T-cell (primary cell): ENCODE measurements at regions not wholly inside any gene's neighbourhood (a gene's known extent, or its start where the extent isn't known, plus 50 kb on each side); places are given as distances from the start of the nearest gene placed in this dataset.
"Not testable (repeated sequence)": the region's sequence is repeated elsewhere in the genome, so short reads cannot be mapped to it uniquely, and the experiment has no call there.

Experiments used
- ATAC-seq, 4 experiments: fragments of 200-7000 bp in 3 of 4; fragments of 150-1000 bp in 1 of 4; cut with Tn5 transposase; replicated peaks in 1 of 4; 1 replicate in 3 of 4; 2 replicates in 1 of 4; pipeline ENCODE4 v1.10.0; 2021; ENCODE audit warnings: moderate library complexity in 3 of 4, mild to moderate bottlenecking in 2 of 4, moderate number of reproducible peaks in 1 of 4
- CTCF ChIA-PET, 2 donors: fragments of 300-600 bp; sonication (Branson Sonifier 250); formaldehyde crosslinking; loops; one replicate each; lab custom pipeline; 2022; ENCODE audit warnings: antibody characterized with exemption in 2 of 2; lab: Charles Lee
- POLR2A ChIA-PET, 2 donors: fragments of 300-600 bp; sonication (Branson Sonifier 250); formaldehyde crosslinking; loops; one replicate each; lab custom pipeline; 2022; ENCODE audit warnings: antibody characterized with exemption in 2 of 2; lab: Charles Lee
- DNase-seq, 35 experiments: peaks; one replicate each; pipeline versions ENCODE4 v3.0.0 to v3.0.0-alpha.2; 2013 to 2023
- H3K27ac ChIP-seq: one replicate; pipeline ENCODE4 v1.5.1; 2013; ENCODE audit warnings: low read length
- H3K27me3 ChIP-seq, 2 experiments: replicated peaks in 1 of 2; 1 replicate in 1 of 2; 2 replicates in 1 of 2; pipeline versions ENCODE4 v1.6.1 to v1.7.0; 2013; ENCODE audit warnings: low read length in 1 of 2, mixed read lengths in 1 of 2; ENCODE audit not compliant: control insufficient read depth in 2 of 2, insufficient read depth in 2 of 2; ENCODE audit errors: extremely low read depth in 1 of 2
- H3K36me3 ChIP-seq, 2 donors: 1 replicate in 1 of 2; 2 replicates in 1 of 2; pipeline versions ENCODE4 v1.6.1 to v1.7.0; 2013; ENCODE audit warnings: low read length in 1 of 2; ENCODE audit not compliant: control insufficient read depth in 2 of 2, insufficient read depth in 1 of 2; ENCODE audit errors: extremely low read depth in 1 of 2
- H3K4me1 ChIP-seq, 2 experiments: 1 replicate in 1 of 2; 2 replicates in 1 of 2; pipeline versions ENCODE4 v1.6.1 to v1.7.0; 2013; ENCODE audit warnings: low read length in 2 of 2, mixed read lengths in 1 of 2; ENCODE audit not compliant: insufficient read depth in 2 of 2, control insufficient read depth in 1 of 2; ENCODE audit errors: extremely low read depth in 1 of 2
- H3K4me3 ChIP-seq, 2 donors: 1 replicate in 1 of 2; 2 replicates in 1 of 2; pipeline versions ENCODE4 v1.5.1 to v1.7.0; 2013; ENCODE audit warnings: mild to moderate bottlenecking in 2 of 2, low read length in 1 of 2, moderate library complexity in 1 of 2; ENCODE audit not compliant: control insufficient read depth in 1 of 2; ENCODE audit errors: extremely low read depth in 1 of 2
- H3K9me3 ChIP-seq: 2 replicates; pipeline ENCODE4 v1.7.0; 2013
- H3K27ac Mint-ChIP-seq, 2 donors: one replicate each; pipeline ENCODE4 v1.8.0; 2020 to 2021; ENCODE audit warnings: mild to moderate bottlenecking in 2 of 2, mixed read lengths in 2 of 2
- H3K27me3 Mint-ChIP-seq, 2 donors: one replicate each; pipeline ENCODE4 v1.8.0; 2021 to 2022; ENCODE audit warnings: mixed read lengths in 2 of 2
- H3K36me3 Mint-ChIP-seq: one replicate; pipeline ENCODE4 v1.8.0; 2021; ENCODE audit warnings: mixed read lengths
- H3K4me1 Mint-ChIP-seq, 3 donors: one replicate each; pipeline ENCODE4 v1.8.0; 2020 to 2022; ENCODE audit warnings: mixed read lengths in 3 of 3, mild to moderate bottlenecking in 1 of 3
- H3K4me3 Mint-ChIP-seq, 3 donors: one replicate each; pipeline ENCODE4 v1.8.0; 2020 to 2022; ENCODE audit warnings: mild to moderate bottlenecking in 3 of 3, mixed read lengths in 3 of 3, moderate library complexity in 3 of 3
- H3K9me3 Mint-ChIP-seq, 3 donors: one replicate each; pipeline ENCODE4 v1.8.0; 2020 to 2022; ENCODE audit warnings: mixed read lengths in 3 of 3
- WGBS: methylation state at CpG from one replicate; pipeline ENCODE4 v1.1.5; 2013; ENCODE audit warnings: missing lambda C conversion rate; ENCODE audit not compliant: insufficient coverage; 5-methylcytosine and 5-hydroxymethylcytosine counted together

GRCh38 chr1:30366911-30367310 lies 356.5 kb downstream of the MATN1 start:
- Mint-ChIP-seq H3K36me3 (no peaks in the 10 kb centered on the region), H3K27me3 (peaks cover 24 to 26% of the 10 kb centered on the region in 2 donors), H3K4me3 (no peak overlapping the region), H3K27ac (no peak overlapping the region), H3K9me3 (no peaks in the 10 kb centered on the region), H3K4me1 (no peaks in the 10 kb centered on the region)
- Histone ChIP-seq H3K27me3 (peaks cover 2% of the 10 kb centered on the region in 2 experiments), H3K9me3 (no peaks in the 10 kb centered on the region), H3K4me3 (no peak overlapping the region), H3K36me3 (no peaks in the 10 kb centered on the region), H3K27ac (no peak overlapping the region), H3K4me1 (no peaks in the 10 kb centered on the region)
- ATAC-seq (no peak), DNase-seq (no peak)
- CTCF ChIA-PET, result no interaction called here
- WGBS, result 83% methylated on average over 2 of the region's 5 CpGs
- POLR2A ChIA-PET, result no interaction called here

DNA sequence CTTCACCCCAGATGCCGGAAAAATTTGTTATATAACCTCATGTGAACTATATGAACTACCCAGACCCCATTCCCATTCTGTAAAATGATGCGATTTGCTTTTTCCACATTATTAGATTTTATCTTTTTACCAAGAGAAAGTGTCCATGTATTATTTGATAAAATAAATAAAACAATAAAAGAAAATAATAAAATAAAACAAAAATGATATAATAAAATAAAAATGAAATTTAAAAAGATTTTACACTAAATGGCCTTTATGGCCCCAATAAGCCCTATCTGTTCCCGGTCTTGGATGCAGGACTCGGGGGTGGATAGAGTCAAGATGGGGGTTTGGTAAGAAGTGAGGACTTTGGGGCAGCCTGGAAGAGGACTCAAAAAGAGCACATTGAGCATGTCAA lies 357.2 kb downstream of the MATN1 start:
- H3K27me3 Mint-ChIP-seq, result peaks cover 25% of the 10 kb centered on the region in 2 donors
- no peaks in the 10 kb centered on the region for H3K9me3 Mint-ChIP-seq
- no peak for DNase-seq
- ChIA-PET CTCF (no interaction called here), POLR2A (no interaction called here)
- no peak overlapping the region for H3K4me3 Mint-ChIP-seq
- no peaks in the 10 kb centered on the region for H3K36me3 ChIP-seq
- H3K27me3 ChIP-seq, result peaks cover 2 to 3% of the 10 kb centered on the region in 2 experiments
- H3K4me3 ChIP-seq, result no peak overlapping the region
- H3K9me3 ChIP-seq, result no peaks in the 10 kb centered on the region
- H3K36me3 Mint-ChIP-seq, result no peaks in the 10 kb centered on the region
- H3K27ac ChIP-seq, result no peak overlapping the region
- no peaks in the 10 kb centered on the region for H3K4me1 ChIP-seq
- no peak overlapping the region for H3K27ac Mint-ChIP-seq
- WGBS, result no CpG with 5 or more reads among the region's 4 CpGs
- no peaks in the 10 kb centered on the region for H3K4me1 Mint-ChIP-seq
- no peak for ATAC-seq

GRCh38 chr1:30365596-30365995 lies 357.8 kb downstream of the MATN1 start:
- Histone ChIP-seq H3K27ac (no peak overlapping the region), H3K27me3 (peaks cover 2 to 5% of the 10 kb centered on the region in 2 experiments), H3K4me1 (no peaks in the 10 kb centered on the region), H3K4me3 (no peak overlapping the region), H3K9me3 (no peaks in the 10 kb centered on the region), H3K36me3 (no peaks in the 10 kb centered on the region)
- DNase-seq (no peak), ATAC-seq (no peak)
- peaks cover 21 to 26% of the 10 kb centered on the region in 2 donors for H3K27me3 Mint-ChIP-seq
- no peak overlapping the region for H3K4me3 Mint-ChIP-seq
- no peaks in the 10 kb centered on the region for H3K4me1 Mint-ChIP-seq
- H3K36me3 Mint-ChIP-seq, result no peaks in the 10 kb centered on the region
- no peaks in the 10 kb centered on the region for H3K9me3 Mint-ChIP-seq
- ChIA-PET CTCF (interaction anchor here in 1 of 2 donors (0.7 kb wide), 1 partner anchor 15 kb away, joined by 5 read pairs; no protein-coding TSS in a partner anchor), POLR2A (no interaction called here)
- WGBS, result no CpG with 5 or more reads among the region's 3 CpGs
- H3K27ac Mint-ChIP-seq, result no peak overlapping the region

DNA sequence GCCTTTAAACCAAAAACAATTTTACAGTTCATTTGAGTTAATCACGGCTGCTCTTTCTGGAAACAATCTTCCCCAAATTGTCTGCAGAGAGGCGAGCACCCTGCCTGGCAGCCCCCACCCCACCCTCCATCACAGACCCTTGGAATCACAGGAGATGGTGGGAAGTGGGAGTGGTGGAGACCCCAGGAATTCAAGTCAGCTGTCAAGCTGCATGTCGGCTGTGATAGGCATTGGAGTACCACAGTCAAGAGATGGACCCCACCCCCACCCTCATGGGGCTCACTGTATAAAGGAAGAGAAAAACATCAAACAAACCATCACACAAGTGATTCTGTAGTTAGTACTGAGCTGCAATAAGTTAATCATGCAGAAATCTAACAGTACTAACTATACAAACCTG lies 360.4 kb downstream of the MATN1 start:
- H3K27ac Mint-ChIP-seq, result no peak overlapping the region
- no peaks in the 10 kb centered on the region for H3K4me1 ChIP-seq
- H3K36me3 Mint-ChIP-seq, result no peaks in the 10 kb centered on the region
- H3K4me3 ChIP-seq, result no peak overlapping the region
- no peaks in the 10 kb centered on the region for H3K4me1 Mint-ChIP-seq
- no peak for DNase-seq
- H3K9me3 ChIP-seq, result no peaks in the 10 kb centered on the region
- 80% methylated on average over 1 of the region's 3 CpGs for WGBS
- no peaks in the 10 kb centered on the region for H3K36me3 ChIP-seq
- no peaks in the 10 kb centered on the region for H3K9me3 Mint-ChIP-seq
- H3K27me3 Mint-ChIP-seq, result peaks cover 21 to 37% of the 10 kb centered on the region in 2 donors
- CTCF ChIA-PET, result no interaction called here
- H3K27ac ChIP-seq, result no peak overlapping the region
- ATAC-seq, result no peak
- H3K27me3 ChIP-seq, result peaks cover 2 to 19% of the 10 kb centered on the region in 2 experiments
- H3K4me3 Mint-ChIP-seq, result no peak overlapping the region
- POLR2A ChIA-PET, result interaction anchor here in 1 of 2 donors (0.9 kb wide), 1 partner anchor 11 kb away, joined by 4 read pairs; no protein-coding TSS in a partner anchor

- 67% methylated on average over 6 of the region's 6 CpGs for WGBS
- POLR2A ChIA-PET, result no interaction called here
These were observed 360.8 kb downstream of the MATN1 start for GRCh38 chr1:30362603-30362990.

DNA sequence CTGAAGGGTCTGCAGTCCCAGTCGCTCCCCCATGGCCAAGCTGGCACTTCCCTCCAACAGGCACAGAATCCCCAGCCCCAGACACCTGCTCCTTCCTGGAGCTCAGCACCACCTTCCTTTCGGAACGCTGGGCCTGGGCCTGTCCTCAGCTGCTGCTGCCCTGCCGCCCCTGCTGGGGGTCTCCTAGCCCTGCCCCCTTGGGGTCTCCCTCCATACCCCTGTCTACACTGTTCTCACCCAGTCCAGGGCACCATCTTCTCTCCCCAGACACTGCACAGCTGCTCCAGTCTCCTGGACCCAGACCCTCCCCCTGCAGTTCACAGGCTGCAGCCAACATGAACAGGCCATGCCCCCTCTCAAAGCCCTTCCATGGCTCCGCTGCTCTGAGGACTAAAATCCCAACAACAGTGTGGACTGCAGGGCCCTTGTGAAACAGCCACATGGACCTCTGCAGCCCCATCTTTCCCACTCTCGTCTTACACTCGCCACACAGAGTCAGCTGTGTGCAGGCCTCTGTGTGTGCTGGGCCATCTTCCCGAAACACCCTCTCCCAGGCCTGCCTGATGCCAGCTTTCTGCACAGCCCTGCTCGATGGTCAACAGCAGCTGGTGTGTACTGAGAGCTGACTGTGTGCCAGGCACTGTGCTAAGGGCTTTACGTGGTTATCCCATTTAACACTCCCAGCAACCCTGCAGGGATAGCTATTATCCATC lies 361.3 kb downstream of the MATN1 start:
- DNase-seq, H3K4me1 Mint-ChIP-seq, H3K4me3 ChIP-seq, POLR2A ChIA-PET, H3K27ac ChIP-seq, CTCF ChIA-PET, H3K4me3 Mint-ChIP-seq, H3K4me1 ChIP-seq, H3K36me3 Mint-ChIP-seq, H3K27ac Mint-ChIP-seq, H3K9me3 Mint-ChIP-seq, ATAC-seq, H3K36me3 ChIP-seq, H3K9me3 ChIP-seq: not testable (repeated sequence)
- H3K27me3 ChIP-seq, result peaks cover 2 to 19% of the 10 kb centered on the region in 2 experiments
- H3K27me3 Mint-ChIP-seq, result peaks cover 21 to 37% of the 10 kb centered on the region in 2 donors
- WGBS, result 65% methylated on average over 8 of the region's 10 CpGs

More at GRCh38 chr1:30362603-30362990, 360.8 kb downstream of the MATN1 start:
- DNase-seq, result no peak
- H3K27ac Mint-ChIP-seq, result no peak overlapping the region
- no peak overlapping the region for H3K4me3 Mint-ChIP-seq
- ATAC-seq, result no peak
- H3K4me3 ChIP-seq, result no peak overlapping the region
- no peaks in the 10 kb centered on the region for H3K36me3 Mint-ChIP-seq
- H3K27me3 Mint-ChIP-seq, result peaks cover 21 to 37% of the 10 kb centered on the region in 2 donors
- H3K27ac ChIP-seq, result no peak overlapping the region
- H3K9me3 ChIP-seq, result no peaks in the 10 kb centered on the region
- H3K9me3 Mint-ChIP-seq, result no peaks in the 10 kb centered on the region
- no peaks in the 10 kb centered on the region for H3K4me1 ChIP-seq
- no peaks in the 10 kb centered on the region for H3K4me1 Mint-ChIP-seq
- H3K36me3 ChIP-seq, result no peaks in the 10 kb centered on the region
- peaks cover 2 to 19% of the 10 kb centered on the region in 2 experiments for H3K27me3 ChIP-seq
- CTCF ChIA-PET, result no interaction called here
